Activated CD8-positive, alpha-beta T cell treated with anti-CD3 and anti-CD28 coated beads for 36 hours (primary cell): ENCODE measurements at regions not wholly inside any gene's neighbourhood (a gene's known extent, or its start where the extent isn't known, plus 50 kb on each side); places are given as distances from the start of the nearest gene placed in this dataset.
A peak's percentile ranks its signal among the peaks of the same experiment; 100 is the strongest.

Experiments used
- ATAC-seq: fragments of 200-7000 bp; cut with Tn5 transposase; one replicate; pipeline ENCODE4 v1.10.0; 2021; ENCODE audit warnings: mild to moderate bottlenecking, moderate library complexity
- CTCF ChIA-PET: fragments of 350-600 bp; sonication (Branson Sonifier 250); formaldehyde crosslinking; loops from one replicate; lab custom pipeline; 2021; ENCODE audit warnings: antibody characterized with exemption; lab: Charles Lee
- POLR2A ChIA-PET: fragments of 350-600 bp; sonication (Branson Sonifier 250); formaldehyde crosslinking; loops from one replicate; lab custom pipeline; 2021; ENCODE audit warnings: antibody characterized with exemption; lab: Charles Lee
- DNase-seq: peaks from one replicate; pipeline ENCODE4 v3.0.0-alpha.2; 2020
- H3K27ac Mint-ChIP-seq: one replicate; pipeline ENCODE4 v1.8.0; 2021; ENCODE audit warnings: mild to moderate bottlenecking, mixed read lengths
- H3K27me3 Mint-ChIP-seq: one replicate; pipeline ENCODE4 v1.8.0; 2021; ENCODE audit warnings: mixed read lengths
- H3K36me3 Mint-ChIP-seq: one replicate; pipeline ENCODE4 v1.8.0; 2021; ENCODE audit warnings: low read depth, mixed read lengths
- H3K4me1 Mint-ChIP-seq: one replicate; pipeline ENCODE4 v1.8.0; 2021; ENCODE audit warnings: low read depth, mixed read lengths
- H3K4me3 Mint-ChIP-seq: one replicate; pipeline ENCODE4 v1.8.0; 2021; ENCODE audit warnings: mild to moderate bottlenecking, moderate library complexity, mixed read lengths
- H3K9me3 Mint-ChIP-seq: one replicate; pipeline ENCODE4 v1.8.0; 2021; ENCODE audit warnings: mixed read lengths
- CTCF ChIP-seq: fragments of 200-600 bp; IDR thresholded peaks from one replicate; pipeline ENCODE4 v1.8.0; 2022; ENCODE audit warnings: antibody characterized with exemption, mild to moderate bottlenecking
- intact Hi-C: fragments of 100-400 bp; cut with micrococcal nuclease; formaldehyde crosslinking; loops from one replicate; pipeline ENCODE4 v1.10.0; 2022

GRCh38 chr4:102441978-102442911 lies 58.9 kb upstream of the NFKB1 start:
- H3K4me1 Mint-ChIP-seq = peaks cover 4% of the 10 kb centered on the region
- DNase-seq = no peak
- no peak for ATAC-seq
- intact Hi-C loops = no loop called here
- no peak overlapping the region for H3K4me3 Mint-ChIP-seq
- TF ChIP-seq CTCF = no peak
- no peaks in the 10 kb centered on the region for H3K9me3 Mint-ChIP-seq
- POLR2A ChIA-PET = no interaction called here
- CTCF ChIA-PET = interaction anchor here (1.3 to 2.6 kb wide), 3 partner anchors 12 to 185 kb away, joined by 3 to 7 read pairs (median 5); no protein-coding TSS in a partner anchor
- no peak overlapping the region for H3K27ac Mint-ChIP-seq
- H3K27me3 Mint-ChIP-seq = no peaks in the 10 kb centered on the region
- no peaks in the 10 kb centered on the region for H3K36me3 Mint-ChIP-seq

GRCh38 chr4:102444752-102445151 lies 56.4 kb upstream of the NFKB1 start:
- no peak for ATAC-seq
- H3K9me3 Mint-ChIP-seq = no peaks in the 10 kb centered on the region
- H3K4me1 Mint-ChIP-seq = peaks cover 14% of the 10 kb centered on the region
- ChIA-PET CTCF (interaction anchor here (1.7 to 2.3 kb wide), 2 partner anchors 13 to 179 kb away, joined by 6 to 8 read pairs; no protein-coding TSS in a partner anchor), POLR2A (no interaction called here)
- intact Hi-C loops = loop anchor here (5.0 kb wide), 1 partner anchor 568 kb away; no protein-coding TSS in a partner anchor
- H3K4me3 Mint-ChIP-seq = no peak overlapping the region
- TF ChIP-seq CTCF = no peak
- no peak overlapping the region for H3K27ac Mint-ChIP-seq
- H3K36me3 Mint-ChIP-seq = no peaks in the 10 kb centered on the region
- DNase-seq = no peak
- no peaks in the 10 kb centered on the region for H3K27me3 Mint-ChIP-seq

- intact Hi-C loops = loop anchor here (5.0 kb wide), 1 partner anchor 567 kb away; no protein-coding TSS in a partner anchor
- peaks cover 19% of the 10 kb centered on the region for H3K4me1 Mint-ChIP-seq
- H3K36me3 Mint-ChIP-seq = no peaks in the 10 kb centered on the region
- H3K27me3 Mint-ChIP-seq = no peaks in the 10 kb centered on the region
- no peaks in the 10 kb centered on the region for H3K9me3 Mint-ChIP-seq
- DNase-seq (no peak), ATAC-seq (no peak)
- no peak overlapping the region for H3K4me3 Mint-ChIP-seq
- CTCF ChIA-PET = interaction anchor here (1.7 to 2.3 kb wide), 2 partner anchors 14 to 179 kb away, joined by 6 to 8 read pairs; no protein-coding TSS in a partner anchor
- no peak for TF ChIP-seq CTCF
- H3K27ac Mint-ChIP-seq = no peak overlapping the region
- POLR2A ChIA-PET = no interaction called here
Observed at GRCh38 chr4:102445213-102445612, 55.9 kb upstream of the NFKB1 start.

- CTCF ChIA-PET = interaction anchor here (0.6 to 3.0 kb wide), 11 partner anchors 10 to 652 kb away, joined by 3 to 24 read pairs (median 4); partner anchors contain the start of gene BDH2
- TF ChIP-seq CTCF = no peak
- intact Hi-C loops = loop anchor here (5.0 kb wide), 1 partner anchor 565 kb away; no protein-coding TSS in a partner anchor
- POLR2A ChIA-PET = interaction anchor here (0.6 to 2.0 kb wide), 2 partner anchors 153 to 172 kb away, joined by 3 to 8 read pairs; no protein-coding TSS in a partner anchor
- Mint-ChIP-seq H3K4me3 (no peak overlapping the region), H3K36me3 (no peaks in the 10 kb centered on the region), H3K27me3 (no peaks in the 10 kb centered on the region), H3K9me3 (no peaks in the 10 kb centered on the region), H3K4me1 (peaks cover 36% of the 10 kb centered on the region), H3K27ac (no peak overlapping the region)
- peak; percentile 24 for DNase-seq
- peak; percentile 50 for ATAC-seq
Observed at GRCh38 chr4:102447413-102447812, 53.7 kb upstream of the NFKB1 start.
